HG02884 (cell line): ENCODE measurements at regions not wholly inside any gene's neighbourhood (a gene's known extent, or its start where the extent isn't known, plus 50 kb on each side); places are given as distances from the start of the nearest gene placed in this dataset.
"Not testable (repeated sequence)": the region's sequence is repeated elsewhere in the genome, so short reads cannot be mapped to it uniquely, and the experiment has no call there.

ENCODE experiments used
- ATAC-seq: cut with Tn5 transposase; IDR thresholded peaks from one replicate; pipeline ENCODE4 v1.9.1; 2021; ENCODE audit warnings: mild to moderate bottlenecking, moderate library complexity; ENCODE audit not compliant: unreplicated experiment

- ATAC-seq = not testable (repeated sequence)
These were observed 143.6 kb upstream of the ERV3-1 start for GRCh38 chr7:65150105-65150504.

- not testable (repeated sequence) for ATAC-seq
These were observed 139.8 kb upstream of the ERV3-1 start for GRCh38 chr7:65146118-65146914.

- ATAC-seq = not testable (repeated sequence)
These were observed 139.2 kb upstream of the ERV3-1 start for GRCh38 chr7:65145710-65146109.

- ATAC-seq = not testable (repeated sequence)
These were observed 138.5 kb upstream of the ERV3-1 start for GRCh38 chr7:65145008-65145407.

GRCh38 chr7:65144557-65144956 lies 138.1 kb upstream of the ERV3-1 start:
- ATAC-seq = not testable (repeated sequence)

GRCh38 chr7:65144119-65144518 lies 137.6 kb upstream of the ERV3-1 start:
- ATAC-seq = not testable (repeated sequence)

- ATAC-seq = not testable (repeated sequence)
These were observed 135.4 kb upstream of the ERV3-1 start for GRCh38 chr7:65141894-65142293.

- ATAC-seq = not testable (repeated sequence)
These were observed 134.9 kb upstream of the ERV3-1 start for GRCh38 chr7:65141405-65141778.

GRCh38 chr7:65140543-65141404 lies 134.3 kb upstream of the ERV3-1 start:
- ATAC-seq = not testable (repeated sequence)

- not testable (repeated sequence) for ATAC-seq
These were observed 130.4 kb upstream of the ERV3-1 start for GRCh38 chr7:65136850-65137249.

- not testable (repeated sequence) for ATAC-seq
These were observed 126.6 kb upstream of the ERV3-1 start for GRCh38 chr7:65133087-65133486.

- not testable (repeated sequence) for ATAC-seq
These were observed 125.8 kb upstream of the ERV3-1 start for GRCh38 chr7:65132256-65132655.

GRCh38 chr7:65127364-65127763 lies 120.9 kb upstream of the ERV3-1 start:
- ATAC-seq = not testable (repeated sequence)

- not testable (repeated sequence) for ATAC-seq
These were observed 118.1 kb upstream of the ERV3-1 start for GRCh38 chr7:65124600-65124999.

GRCh38 chr7:65105650-65106203 lies 99.2 kb upstream of the ERV3-1 start:
- ATAC-seq = not testable (repeated sequence)

GRCh38 chr7:65100499-65100898 lies 94.0 kb upstream of the ERV3-1 start:
- ATAC-seq = not testable (repeated sequence)

- ATAC-seq = not testable (repeated sequence)
These were observed 75.2 kb upstream of the ERV3-1 start for GRCh38 chr7:65081669-65082055.

GRCh38 chr7:65080799-65081668 lies 74.5 kb upstream of the ERV3-1 start:
- ATAC-seq = peak; percentile 100

- not testable (repeated sequence) for ATAC-seq
These were observed 68.5 kb upstream of the ERV3-1 start for GRCh38 chr7:65074959-65075358.

GRCh38 chr7:65073160-65073559 lies 66.7 kb upstream of the ERV3-1 start:
- not testable (repeated sequence) for ATAC-seq
